ENCODE measurements at regions not wholly inside any gene's neighbourhood (a gene's known extent, or its start where the extent isn't known, plus 50 kb on each side); places are given as distances from the start of the nearest gene placed in this dataset.

- no peak for FAIRE-seq
- no peak for DNase-seq (ENCODE audit: low spot score)
Observed at GRCh38 chr5:4216142-4216541, 620.5 kb downstream of the IRX1 start.

GRCh38 chr5:4220016-4220415, 624.4 kb downstream of the IRX1 start:
- FAIRE-seq, result no peak
- DNase-seq (ENCODE audit: low spot score), result no peak

- no peak for FAIRE-seq
- no peak for DNase-seq (ENCODE audit: low spot score)
Observed at GRCh38 chr5:4221048-4221447, 625.4 kb downstream of the IRX1 start.

- FAIRE-seq (no peak), DNase-seq (ENCODE audit: low spot score) (no peak)
Observed at GRCh38 chr5:4222147-4222546, 626.5 kb downstream of the IRX1 start.

- DNase-seq (ENCODE audit: low spot score), result no peak
- no peak for FAIRE-seq
Observed at GRCh38 chr5:4222821-4223220, 627.2 kb downstream of the IRX1 start.

GRCh38 chr5:4225741-4226140, 630.1 kb downstream of the IRX1 start:
- FAIRE-seq (no peak), DNase-seq (ENCODE audit: low spot score) (no peak)

- DNase-seq (ENCODE audit: low spot score), result no peak
- no peak for FAIRE-seq
Observed at GRCh38 chr5:4226565-4226964, 630.9 kb downstream of the IRX1 start.

- DNase-seq (ENCODE audit: low spot score), result no peak
- no peak for FAIRE-seq
Observed at GRCh38 chr5:4228708-4229107, 633.1 kb downstream of the IRX1 start.

- DNase-seq (ENCODE audit: low spot score), result no peak
- no peak for FAIRE-seq
Observed at GRCh38 chr5:4229414-4230292, 634.0 kb downstream of the IRX1 start.

GRCh38 chr5:4230471-4230785, 634.8 kb downstream of the IRX1 start:
- no peak for FAIRE-seq

GRCh38 chr5:4230786-4231641, 635.4 kb downstream of the IRX1 start:
- no peak for DNase-seq (ENCODE audit: low spot score)

More at GRCh38 chr5:4230471-4230785, 634.8 kb downstream of the IRX1 start:
- DNase-seq (ENCODE audit: low spot score), result no peak

GRCh38 chr5:4232084-4232483, 636.5 kb downstream of the IRX1 start:
- DNase-seq (ENCODE audit: low spot score), result no peak
- no peak for FAIRE-seq

More at GRCh38 chr5:4230786-4231641, 635.4 kb downstream of the IRX1 start:
- no peak for FAIRE-seq

- FAIRE-seq (no peak), DNase-seq (ENCODE audit: low spot score) (no peak)
Observed at GRCh38 chr5:4233671-4234070, 638.0 kb downstream of the IRX1 start.

- no peak for FAIRE-seq
- DNase-seq (ENCODE audit: low spot score), result no peak
Observed at GRCh38 chr5:4243479-4244264, 648.0 kb downstream of the IRX1 start.

GRCh38 chr5:4244306-4244705, 648.7 kb downstream of the IRX1 start:
- no peak for DNase-seq (ENCODE audit: low spot score)
- FAIRE-seq, result no peak

- DNase-seq (ENCODE audit: low spot score) (no peak), FAIRE-seq (no peak)
Observed at GRCh38 chr5:4245076-4245475, 649.4 kb downstream of the IRX1 start.

GRCh38 chr5:4245511-4245910, 649.9 kb downstream of the IRX1 start:
- FAIRE-seq (no peak), DNase-seq (ENCODE audit: low spot score) (no peak)

GRCh38 chr5:4246447-4246846, 650.8 kb downstream of the IRX1 start:
- FAIRE-seq, result no peak
- no peak for DNase-seq (ENCODE audit: low spot score)

- no peak for FAIRE-seq
- DNase-seq (ENCODE audit: low spot score), result no peak
Observed at GRCh38 chr5:4250254-4250653, 654.6 kb downstream of the IRX1 start.

- DNase-seq (ENCODE audit: low spot score) (no peak), FAIRE-seq (no peak)
Observed at GRCh38 chr5:4252385-4252784, 656.8 kb downstream of the IRX1 start.

GRCh38 chr5:4254736-4255135, 659.1 kb downstream of the IRX1 start:
- FAIRE-seq, result no peak
- no peak for DNase-seq (ENCODE audit: low spot score)

GRCh38 chr5:4255441-4255840, 659.8 kb downstream of the IRX1 start:
- FAIRE-seq (no peak), DNase-seq (ENCODE audit: low spot score) (no peak)
